IPS-NIHi7 (cell line): ENCODE measurements at regions not wholly inside any gene's neighbourhood (a gene's known extent, or its start where the extent isn't known, plus 50 kb on each side); places are given as distances from the start of the nearest gene placed in this dataset.
A peak's percentile ranks its signal among the peaks of the same experiment; 100 is the strongest.

Source experiments
- DNase-seq: peaks from one replicate; pipeline ENCODE4 v3.0.0; 2012; ENCODE audit warnings: mixed read lengths; ENCODE audit errors: extremely low spot score

DNA sequence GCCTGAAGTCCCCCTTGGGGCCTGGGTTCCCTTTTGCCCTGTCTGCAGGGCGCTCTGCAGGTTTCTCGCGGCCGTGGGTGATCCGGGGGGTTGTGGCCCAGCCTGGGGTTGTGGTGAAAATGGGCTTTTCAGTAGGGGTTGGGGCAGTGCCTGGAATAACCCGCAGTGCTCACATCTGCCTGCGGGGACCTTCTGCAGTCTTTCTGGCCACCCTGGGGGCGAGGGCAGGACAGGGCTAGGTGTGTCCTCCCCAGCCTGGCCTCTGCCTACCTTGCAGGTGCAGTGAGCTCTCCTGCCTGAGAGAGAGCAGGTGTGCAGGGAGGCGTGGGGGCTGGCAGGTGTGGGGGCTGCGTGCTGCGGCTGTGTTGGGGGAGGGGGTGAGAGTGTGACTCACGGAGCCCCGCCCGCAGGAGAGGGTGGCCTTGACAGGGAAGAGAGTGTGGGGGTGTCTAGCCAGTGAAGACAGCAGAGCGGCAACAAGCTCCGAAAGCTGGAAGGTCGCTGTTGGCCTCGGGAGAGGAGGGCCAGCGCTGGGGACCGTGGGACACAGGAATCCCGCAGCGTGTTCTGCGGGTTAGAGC is 131.4 kb downstream of the MRPL36 start:
- peak; percentile 39 for DNase-seq

- no peak for DNase-seq
Measured at GRCh38 chr5:1667648-1668140, 131.9 kb downstream of the MRPL36 start.

- peak; percentile 94 for DNase-seq
Measured at GRCh38 chr5:1666812-1667588, 132.6 kb downstream of the MRPL36 start.

DNA sequence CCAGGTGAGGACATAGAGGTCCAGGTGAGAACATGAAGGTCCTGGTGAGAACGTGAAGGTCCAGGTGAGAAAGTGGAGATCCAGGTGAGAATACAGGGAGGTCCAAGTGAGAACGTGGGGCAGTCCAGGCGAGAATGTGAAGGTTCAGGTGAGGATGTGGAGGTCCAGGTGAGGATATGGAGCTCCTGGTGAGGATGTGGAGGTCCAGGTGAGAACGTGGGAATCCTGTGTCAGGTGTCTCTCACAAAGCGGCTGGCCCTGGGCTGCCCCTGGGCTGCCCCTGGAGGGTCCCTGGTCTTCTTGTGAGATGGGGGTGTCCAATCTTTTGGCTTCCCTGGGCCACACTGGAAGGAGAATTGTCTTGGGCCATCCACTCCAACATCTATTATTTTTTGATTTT is 133.4 kb downstream of the MRPL36 start:
- DNase-seq = no peak

GRCh38 chr5:1665803-1666202 is 133.8 kb downstream of the MRPL36 start:
- no peak for DNase-seq

GRCh38 chr5:1665231-1665630 is 134.4 kb downstream of the MRPL36 start:
- DNase-seq = no peak

DNA sequence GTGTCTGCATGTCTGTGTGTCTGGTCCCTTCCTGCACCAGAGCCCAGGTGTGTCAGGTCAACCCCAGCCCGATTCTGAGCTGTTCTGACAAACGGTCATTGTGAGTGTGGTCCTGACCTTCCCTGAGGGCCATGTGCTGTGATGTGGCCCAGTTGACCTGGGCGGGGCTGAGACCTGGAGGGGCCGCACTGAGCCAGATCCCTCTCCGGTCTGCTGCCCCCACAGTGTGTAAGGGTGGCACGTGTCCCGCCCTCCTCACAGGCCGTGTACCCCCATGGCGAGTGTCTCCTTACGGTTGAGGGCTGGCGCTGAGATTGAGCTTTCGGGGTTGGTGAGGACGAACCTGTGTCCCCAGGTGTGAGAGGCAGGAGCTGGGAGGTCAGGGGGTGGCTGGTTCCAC is 136.5 kb downstream of the MRPL36 start:
- no peak for DNase-seq

DNA sequence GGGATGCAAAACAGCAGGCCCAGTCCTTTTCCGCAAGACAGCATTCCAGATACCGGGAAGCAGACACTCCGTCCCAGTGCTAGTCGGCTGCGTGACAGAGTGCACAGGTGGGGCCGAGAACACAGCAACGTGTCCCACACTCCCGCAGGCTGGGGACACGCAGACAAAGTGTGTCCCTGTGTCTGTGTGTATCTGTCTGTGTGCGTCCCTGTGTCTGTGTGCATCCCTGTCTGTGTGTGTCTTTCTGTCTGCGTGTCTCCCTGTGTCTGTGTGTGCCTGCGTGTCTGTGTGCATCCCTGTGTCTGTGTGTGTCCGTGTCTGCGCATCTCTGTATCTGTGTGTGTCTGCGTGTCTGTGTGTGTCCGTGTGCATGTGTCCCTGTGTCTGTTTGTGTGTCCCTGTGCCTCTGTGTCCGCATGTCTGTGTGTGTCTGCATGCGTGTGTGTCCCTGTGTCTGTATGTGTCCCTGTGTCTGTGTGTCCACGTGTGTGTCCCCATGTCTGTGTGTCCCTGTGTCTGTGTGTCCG is 137.0 kb downstream of the MRPL36 start:
- no peak for DNase-seq

DNA sequence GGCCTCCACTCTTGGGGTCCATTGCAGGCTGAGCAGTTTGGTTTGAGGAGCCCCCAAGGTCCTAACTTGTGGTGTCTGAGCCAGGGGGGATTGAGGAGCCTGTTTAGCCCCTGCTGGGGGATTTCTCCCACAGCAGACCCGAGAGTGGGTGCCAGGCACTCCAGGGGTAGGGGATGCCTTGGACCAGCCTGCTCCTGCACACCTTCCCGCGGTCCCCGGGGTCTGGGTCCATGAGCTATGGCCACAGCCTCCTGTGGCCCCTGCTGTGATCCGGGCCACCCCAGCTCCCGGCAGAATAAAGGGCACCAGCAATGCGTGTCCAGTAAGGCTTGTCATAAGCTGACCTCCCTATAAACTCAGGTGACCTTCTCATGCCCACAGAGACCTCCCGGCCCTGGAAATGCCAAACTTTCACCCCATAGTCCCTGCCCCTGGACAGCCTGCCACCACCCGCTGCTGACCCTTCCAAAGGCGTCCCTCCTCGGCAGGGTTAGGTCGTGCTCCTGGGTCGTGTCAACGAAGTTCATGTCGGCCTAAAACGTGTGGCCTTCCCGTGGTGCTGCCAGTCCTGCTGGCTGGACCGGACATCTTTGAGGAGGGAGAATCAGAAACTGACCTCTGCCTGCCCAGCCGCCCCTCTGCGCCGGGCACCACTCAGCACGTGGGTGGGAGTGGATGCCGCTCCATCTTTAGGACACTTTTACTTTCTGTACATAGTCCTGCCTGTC is 137.6 kb downstream of the MRPL36 start:
- no peak for DNase-seq

- DNase-seq = no peak
Measured at GRCh38 chr5:1661311-1661710, 137.6 kb upstream of the LPCAT1 start.

DNA sequence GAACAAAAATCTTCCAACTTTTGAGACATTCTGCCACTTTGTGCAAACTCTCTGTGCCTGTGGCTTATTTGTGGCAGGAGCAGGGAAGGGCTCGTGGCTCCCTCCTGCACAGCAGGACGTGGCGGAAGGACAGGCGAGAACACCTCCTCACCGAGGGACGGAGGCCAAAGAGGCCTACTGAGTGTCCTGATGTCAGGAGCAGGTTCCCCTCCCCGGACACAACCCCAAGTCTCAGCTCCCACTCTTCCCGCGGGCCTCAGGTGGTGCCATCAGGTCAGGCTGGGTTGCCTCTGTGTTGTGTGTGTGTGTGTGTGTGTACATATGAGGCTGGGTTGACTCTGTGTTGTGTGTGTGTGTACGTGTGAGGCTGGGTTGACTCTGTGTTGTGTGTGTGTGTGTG is 136.8 kb upstream of the LPCAT1 start:
- no peak for DNase-seq

DNA sequence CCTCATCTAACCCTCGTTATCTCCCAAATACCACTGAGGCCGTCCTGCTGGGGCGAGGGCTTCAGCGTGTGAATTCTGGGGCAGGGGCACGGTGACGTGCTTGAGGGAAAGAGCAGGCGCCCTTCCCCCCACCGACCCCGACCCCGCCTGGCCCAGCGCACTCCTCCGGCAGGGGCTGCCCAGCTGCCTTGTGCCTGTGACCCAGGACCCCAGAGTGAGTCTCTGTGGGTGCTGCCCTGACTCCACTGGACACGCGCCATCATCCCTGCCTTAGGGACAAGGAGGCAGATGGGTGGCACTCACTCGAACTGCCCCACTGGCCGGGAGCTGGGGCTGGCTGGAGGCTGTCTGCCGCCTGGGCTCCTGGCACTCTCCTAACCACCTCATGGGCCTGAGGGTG is 136.2 kb upstream of the LPCAT1 start:
- no peak for DNase-seq

DNA sequence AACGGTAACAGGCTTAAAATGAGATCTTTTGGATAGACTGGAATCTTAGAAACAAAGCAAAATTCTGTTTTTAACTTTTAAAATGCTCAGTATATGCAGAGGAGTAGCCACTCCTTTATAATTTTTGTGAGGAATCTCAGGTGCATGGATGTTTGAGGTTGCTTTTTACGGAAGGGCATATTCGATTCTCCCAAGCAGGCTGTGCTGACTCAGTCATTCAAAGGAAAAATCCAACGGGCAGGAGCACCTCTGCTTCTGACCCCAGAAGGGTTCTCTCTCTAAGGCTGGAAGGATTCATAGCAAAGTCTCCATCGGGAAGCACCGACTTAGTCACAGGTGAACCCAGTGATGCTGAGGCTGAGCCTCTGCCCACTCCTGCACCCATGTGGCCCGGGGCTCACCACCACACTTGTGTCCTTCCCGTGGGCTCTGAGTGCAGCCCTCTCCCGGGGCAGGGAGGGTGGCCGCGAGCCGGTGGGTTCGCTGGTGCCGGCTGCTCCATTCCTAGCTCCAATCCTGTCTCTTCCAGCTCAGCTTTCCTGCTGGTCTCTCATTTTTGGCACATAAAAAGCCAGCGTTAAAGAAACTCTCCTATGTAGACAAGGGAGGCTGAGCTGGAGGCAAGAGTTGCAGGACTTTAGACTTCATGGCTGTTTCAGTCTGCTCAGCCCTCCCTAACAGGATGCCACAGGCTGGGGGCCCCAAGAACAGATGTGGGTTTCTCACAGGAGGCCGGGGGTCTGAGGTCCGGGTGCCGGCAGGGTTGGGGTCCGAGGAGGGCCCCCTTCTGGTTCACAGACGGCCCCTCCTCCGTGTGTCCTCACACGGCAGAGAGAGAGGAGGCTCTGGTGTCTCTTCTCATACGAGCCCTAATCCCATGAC is 135.6 kb upstream of the LPCAT1 start:
- DNase-seq = no peak

DNA sequence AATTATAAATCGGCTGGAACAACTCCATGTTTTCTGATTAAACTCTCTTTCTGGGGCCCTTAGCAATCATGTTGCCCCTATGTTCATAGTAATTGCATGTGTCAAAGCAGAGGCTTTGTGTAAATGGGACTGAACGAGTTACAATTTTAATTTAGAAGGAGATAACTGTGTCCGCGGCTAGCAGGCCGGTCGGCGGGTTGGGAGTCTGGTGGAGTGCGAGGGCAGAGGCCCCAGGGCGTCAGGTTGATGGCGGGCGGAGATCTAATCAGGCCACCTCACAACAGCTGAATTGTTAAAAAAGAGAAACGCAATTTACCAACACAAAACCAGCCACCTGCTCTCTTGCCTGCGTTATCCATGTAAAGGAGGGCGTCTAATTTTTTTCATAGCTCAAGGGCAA is 134.9 kb upstream of the LPCAT1 start:
- no peak for DNase-seq

DNA sequence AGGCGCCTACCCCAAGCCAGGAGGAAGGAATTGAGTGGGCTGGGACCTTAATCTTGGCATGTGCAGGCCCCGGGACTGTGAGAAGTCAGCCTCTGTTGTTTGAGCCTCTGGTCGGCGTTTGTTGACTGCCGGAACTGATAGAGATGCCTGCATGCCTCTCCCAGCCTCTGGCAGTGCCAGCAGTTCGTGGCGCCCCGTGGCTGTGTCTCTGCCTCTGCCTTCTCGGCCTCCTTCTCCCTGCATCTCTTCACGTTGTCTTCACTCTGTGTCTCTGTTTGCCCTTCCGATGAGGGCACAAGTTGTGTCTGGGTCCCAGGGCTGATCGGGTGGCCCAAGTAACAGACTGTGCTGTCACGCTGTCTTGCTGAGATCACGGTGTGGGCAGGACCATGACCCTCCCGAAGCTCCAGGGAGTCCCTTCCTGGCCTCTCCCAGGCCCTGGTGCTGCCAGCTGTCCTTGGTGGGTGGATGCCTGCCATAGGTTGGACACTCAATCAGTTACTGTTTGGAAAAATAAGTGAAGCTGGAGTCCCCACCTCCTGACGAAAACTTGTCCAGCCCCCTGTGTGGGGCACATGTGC is 133.5 kb upstream of the LPCAT1 start:
- DNase-seq = no peak

DNA sequence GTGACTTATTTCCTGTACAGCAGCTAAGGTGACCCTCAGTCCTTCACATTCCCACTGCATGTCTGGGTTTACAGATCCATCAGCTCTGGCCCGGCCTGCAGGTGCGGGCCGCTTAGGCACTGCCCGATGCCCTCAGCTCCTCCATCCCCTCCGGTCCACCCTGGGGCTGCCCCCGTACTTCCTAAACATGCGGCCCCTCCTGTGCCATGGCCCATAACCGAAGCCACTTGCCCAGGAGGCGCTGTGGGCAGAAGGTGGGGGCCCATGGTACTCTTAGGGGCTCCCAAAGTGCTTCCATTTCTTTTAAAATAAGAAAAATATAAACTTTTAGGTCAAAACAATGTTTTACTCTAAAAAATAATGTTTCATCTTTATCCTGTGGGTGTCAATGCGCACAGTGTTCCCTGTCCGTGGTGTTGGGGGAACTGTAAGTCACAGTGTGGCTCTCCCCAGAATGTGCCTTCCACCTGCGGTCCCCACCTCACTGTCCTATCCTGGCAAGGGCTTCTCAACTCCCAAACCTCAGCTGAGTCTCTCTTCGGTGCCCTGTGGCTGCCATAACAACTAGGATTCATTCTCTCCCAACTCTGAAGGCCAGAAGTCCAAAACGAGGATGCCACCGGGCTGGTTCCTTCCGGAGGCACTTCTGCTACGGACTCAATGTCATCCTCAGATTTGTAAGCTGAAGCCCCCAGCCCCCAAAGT is 132.7 kb upstream of the LPCAT1 start:
- no peak for DNase-seq

- DNase-seq = no peak
Measured at GRCh38 chr5:1655496-1656270, 131.9 kb upstream of the LPCAT1 start.

GRCh38 chr5:1654786-1655495 is 131.2 kb upstream of the LPCAT1 start:
- DNase-seq = no peak
